Suprapubic skin (tissue), 3 donors: ENCODE measurements at regions not wholly inside any gene's neighbourhood (a gene's known extent, or its start where the extent isn't known, plus 50 kb on each side); places are given as distances from the start of the nearest gene placed in this dataset.

Experiments used
- EP300 ChIP-seq: sonication (generic); formaldehyde crosslinking; IDR thresholded peaks from one replicate; pipeline ENCODE4 v1.6.1; 2017; ENCODE audit warnings: antibody characterized with exemption
- TF ChIP-seq, protein P1 (sequence below), 2 donors: fragments of 200-600 bp in 1 of 2; fragments of 450-650 bp in 1 of 2; sonication (generic) in 1 of 2; IDR thresholded peaks; one replicate each; pipeline ENCODE4 v1.5.1; 2016 to 2019; ENCODE audit warnings: antibody characterized with exemption in 2 of 2, mild to moderate bottlenecking in 1 of 2, moderate library complexity in 1 of 2

DNA sequence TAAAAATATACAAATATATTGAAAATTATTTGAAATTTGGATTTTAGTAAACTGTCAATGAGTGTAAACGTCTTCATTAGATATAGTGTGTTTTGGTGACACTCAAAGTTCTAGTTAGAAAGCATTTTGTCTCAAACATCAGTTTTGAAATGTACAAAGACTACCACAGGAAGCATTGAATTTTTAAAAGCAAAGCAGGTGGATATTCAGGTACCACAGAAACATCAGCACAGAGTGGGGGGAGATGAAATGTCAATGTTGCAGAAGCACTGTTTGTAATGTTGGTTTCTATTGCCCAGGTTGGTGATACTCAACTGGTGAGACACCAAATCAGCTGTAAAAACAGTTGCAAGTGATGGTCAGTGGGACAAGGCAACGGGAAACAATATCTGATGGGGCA lies 136.5 kb upstream of the ITGA4 start:
- no peak for TF ChIP-seq EP300
- TF ChIP-seq, protein P1, sequence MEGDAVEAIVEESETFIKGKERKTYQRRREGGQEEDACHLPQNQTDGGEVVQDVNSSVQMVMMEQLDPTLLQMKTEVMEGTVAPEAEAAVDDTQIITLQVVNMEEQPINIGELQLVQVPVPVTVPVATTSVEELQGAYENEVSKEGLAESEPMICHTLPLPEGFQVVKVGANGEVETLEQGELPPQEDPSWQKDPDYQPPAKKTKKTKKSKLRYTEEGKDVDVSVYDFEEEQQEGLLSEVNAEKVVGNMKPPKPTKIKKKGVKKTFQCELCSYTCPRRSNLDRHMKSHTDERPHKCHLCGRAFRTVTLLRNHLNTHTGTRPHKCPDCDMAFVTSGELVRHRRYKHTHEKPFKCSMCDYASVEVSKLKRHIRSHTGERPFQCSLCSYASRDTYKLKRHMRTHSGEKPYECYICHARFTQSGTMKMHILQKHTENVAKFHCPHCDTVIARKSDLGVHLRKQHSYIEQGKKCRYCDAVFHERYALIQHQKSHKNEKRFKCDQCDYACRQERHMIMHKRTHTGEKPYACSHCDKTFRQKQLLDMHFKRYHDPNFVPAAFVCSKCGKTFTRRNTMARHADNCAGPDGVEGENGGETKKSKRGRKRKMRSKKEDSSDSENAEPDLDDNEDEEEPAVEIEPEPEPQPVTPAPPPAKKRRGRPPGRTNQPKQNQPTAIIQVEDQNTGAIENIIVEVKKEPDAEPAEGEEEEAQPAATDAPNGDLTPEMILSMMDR (IDR thresholded peaks at IDR 0.05) = no peak
